ENCODE measurements at regions not wholly inside any gene's neighbourhood (a gene's known extent, or its start where the extent isn't known, plus 50 kb on each side); places are given as distances from the start of the nearest gene placed in this dataset.

DNA sequence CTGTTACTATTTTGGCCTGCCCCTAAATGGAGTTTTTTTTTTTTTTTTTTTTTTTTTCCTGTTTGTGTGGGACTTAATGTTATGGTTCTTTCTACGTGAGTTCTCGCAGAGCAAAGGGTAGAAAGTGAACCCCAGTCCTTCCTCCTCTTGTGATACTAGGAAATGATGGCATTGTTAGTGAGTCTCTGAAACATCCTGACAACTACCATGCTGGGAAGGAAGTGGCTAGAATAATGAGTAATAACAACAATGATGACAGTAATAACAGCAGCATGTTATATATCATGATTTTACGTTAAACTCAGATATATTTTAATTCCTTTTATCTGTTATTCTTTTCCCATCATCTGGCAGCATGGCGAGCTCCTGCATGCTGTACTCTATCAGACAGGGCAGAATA, 216.2 kb upstream of the LINC00305 start:
- no peak overlapping the region for H3K56ac ChIP-seq (ENCODE audit: insufficient read length, low read depth, low read length)
- TF ChIP-seq, protein P1, sequence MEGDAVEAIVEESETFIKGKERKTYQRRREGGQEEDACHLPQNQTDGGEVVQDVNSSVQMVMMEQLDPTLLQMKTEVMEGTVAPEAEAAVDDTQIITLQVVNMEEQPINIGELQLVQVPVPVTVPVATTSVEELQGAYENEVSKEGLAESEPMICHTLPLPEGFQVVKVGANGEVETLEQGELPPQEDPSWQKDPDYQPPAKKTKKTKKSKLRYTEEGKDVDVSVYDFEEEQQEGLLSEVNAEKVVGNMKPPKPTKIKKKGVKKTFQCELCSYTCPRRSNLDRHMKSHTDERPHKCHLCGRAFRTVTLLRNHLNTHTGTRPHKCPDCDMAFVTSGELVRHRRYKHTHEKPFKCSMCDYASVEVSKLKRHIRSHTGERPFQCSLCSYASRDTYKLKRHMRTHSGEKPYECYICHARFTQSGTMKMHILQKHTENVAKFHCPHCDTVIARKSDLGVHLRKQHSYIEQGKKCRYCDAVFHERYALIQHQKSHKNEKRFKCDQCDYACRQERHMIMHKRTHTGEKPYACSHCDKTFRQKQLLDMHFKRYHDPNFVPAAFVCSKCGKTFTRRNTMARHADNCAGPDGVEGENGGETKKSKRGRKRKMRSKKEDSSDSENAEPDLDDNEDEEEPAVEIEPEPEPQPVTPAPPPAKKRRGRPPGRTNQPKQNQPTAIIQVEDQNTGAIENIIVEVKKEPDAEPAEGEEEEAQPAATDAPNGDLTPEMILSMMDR (conservative IDR thresholded peaks at IDR 0.05), result no peak
- no peak overlapping the region for H2BK12ac ChIP-seq (ENCODE audit: insufficient read length, low read depth, low read length)
- no peak for DNase-seq
- H3K27ac ChIP-seq (ENCODE audit: insufficient read length, low read depth, low read length), result no peak overlapping the region
- no peak overlapping the region for H3K4ac ChIP-seq (ENCODE audit: low read depth, low read length)
- no peaks in the 10 kb centered on the region for H3K79me1 ChIP-seq (ENCODE audit: insufficient read depth, low read depth, low read length, poor library complexity, severe bottlenecking)
- H2BK5ac ChIP-seq (ENCODE audit: insufficient read length, low read length), result no peak overlapping the region
- no peak overlapping the region for H4K91ac ChIP-seq (ENCODE audit: insufficient read length, low read depth, low read length)
- H3K4me2 ChIP-seq (ENCODE audit: insufficient read depth, insufficient read length, low read length), result no peak overlapping the region
- no peaks in the 10 kb centered on the region for H3K4me1 ChIP-seq (ENCODE audit: insufficient read depth, low read length)
- no peaks in the 10 kb centered on the region for H3K79me2 ChIP-seq (ENCODE audit: insufficient read depth, low read length)
- H4K8ac ChIP-seq (replicated peaks; ENCODE audit: insufficient read length, low read depth, low read length), result no peak overlapping the region
- no peaks in the 10 kb centered on the region for H4K20me1 ChIP-seq (ENCODE audit: control insufficient read depth, insufficient read depth, insufficient read length)
- H3K4me3 Mint-ChIP-seq, result no peak overlapping the region
- H2BK20ac ChIP-seq (ENCODE audit: low read depth, low read length, poor library complexity, severe bottlenecking), result no peak overlapping the region
- no peak overlapping the region for H2BK120ac ChIP-seq (ENCODE audit: low read depth, low read length, poor library complexity, severe bottlenecking)
- WGBS (ENCODE audit: extremely low coverage, insufficient read length, low lambda C conversion rate), result no CpG with 5 or more reads among the region's 4 CpGs
- H3K23me2 ChIP-seq (ENCODE audit: insufficient read length, low read depth, low read length, poor library complexity, severe bottlenecking), result no peaks in the 10 kb centered on the region
- peaks cover 2 to 3% of the 10 kb centered on the region in 2 experiments; a peak in 1 of 4 replicates for H3K4me1 Mint-ChIP-seq
- H3K9me3 Mint-ChIP-seq, result peaks cover 21 to 26% of the 10 kb centered on the region in 2 experiments
- H2AK5ac ChIP-seq (ENCODE audit: insufficient read length, low read length), result no peak overlapping the region
- H3T11ph ChIP-seq (ENCODE audit: low read length), result no peak overlapping the region
- no peaks in the 10 kb centered on the region for H3K27me3 ChIP-seq (ENCODE audit: insufficient read depth, low read length)
- peaks cover 14% of the 10 kb centered on the region for H3K9me3 ChIP-seq (ENCODE audit: control insufficient read depth, low read depth, low read length)
- H3K27ac Mint-ChIP-seq, result no peak overlapping the region
- H2BK15ac ChIP-seq (ENCODE audit: low read depth, low read length), result no peak overlapping the region
- no peak overlapping the region for H4K5ac ChIP-seq (ENCODE audit: insufficient read length, low read depth, low read length)
- H3K14ac ChIP-seq (ENCODE audit: insufficient read depth, low read length), result no peak overlapping the region
- no peak overlapping the region for H2AFZ ChIP-seq (ENCODE audit: low read length)
- H3K27me3 Mint-ChIP-seq (ENCODE audit: low read depth), result no peaks in the 10 kb centered on the region
- H3K18ac ChIP-seq (ENCODE audit: insufficient read length, low read depth, low read length), result no peak overlapping the region
- H3K9ac ChIP-seq (ENCODE audit: extremely low read depth, insufficient read length, low read length), result no peak overlapping the region
- H3K36me3 Mint-ChIP-seq (ENCODE audit: insufficient read depth in 1 of 3, low read depth in 3 of 3), result peaks cover 14 to 27% (median 17%) of the 10 kb centered on the region in 3 experiments; a peak in 6 of 7 replicates
- no peak overlapping the region for H3K23ac ChIP-seq (ENCODE audit: insufficient read length, low read depth, low read length)
